CD14-positive monocyte (primary cell): ENCODE measurements at regions not wholly inside any gene's neighbourhood (a gene's known extent, or its start where the extent isn't known, plus 50 kb on each side); places are given as distances from the start of the nearest gene placed in this dataset.
A peak's percentile ranks its signal among the peaks of the same experiment; 100 is the strongest.

ENCODE experiments used
- DNase-seq, 3 donors: peaks; one replicate each; pipeline ENCODE4 v3.0.0-alpha.2; 2011 to 2022
- H2AFZ ChIP-seq: 2 replicates; pipeline ENCODE4 v1.6.0; 2012; ENCODE audit warnings: mild to moderate bottlenecking, low read depth, low read length, inconsistent platforms; ENCODE audit not compliant: insufficient read depth, poor library complexity, severe bottlenecking
- H3K27ac ChIP-seq, 2 donors: 1 replicate in 1 of 2; 2 replicates in 1 of 2; pipeline ENCODE4 v1.5.1; 2012 to 2013; ENCODE audit warnings: low read length in 2 of 2, control low read depth in 1 of 2, inconsistent platforms in 1 of 2, low read depth in 1 of 2, mild to moderate bottlenecking in 1 of 2
- H3K27me3 ChIP-seq, 2 donors: one replicate each; pipeline versions ENCODE4 v1.6.0 to v1.6.1; 2011 to 2013; ENCODE audit warnings: low read length in 2 of 2; ENCODE audit not compliant: control insufficient read depth in 2 of 2, insufficient read depth in 2 of 2
- H3K36me3 ChIP-seq, 2 donors: replicated peaks in 1 of 2; 1 replicate in 1 of 2; 2 replicates in 1 of 2; pipeline versions ENCODE4 v1.5.1 to v1.6.1; 2012 to 2013; ENCODE audit warnings: low read length in 2 of 2, control low read depth in 1 of 2, inconsistent platforms in 1 of 2, mild to moderate bottlenecking in 1 of 2; ENCODE audit not compliant: insufficient read depth in 2 of 2, control insufficient read depth in 1 of 2
- H3K4me1 ChIP-seq, 2 donors: 1 replicate in 1 of 2; 2 replicates in 1 of 2; pipeline versions ENCODE4 v1.5.1 to v1.6.1; 2012 to 2013; ENCODE audit warnings: low read length in 2 of 2, control low read depth in 1 of 2, inconsistent platforms in 1 of 2, mild to moderate bottlenecking in 1 of 2, moderate library complexity in 1 of 2; ENCODE audit not compliant: insufficient read depth in 2 of 2, control insufficient read depth in 1 of 2
- H3K4me2 ChIP-seq: replicated peaks from 2 replicates; pipeline ENCODE3; 2012; ENCODE audit warnings: low read length, moderate library complexity, mild to moderate bottlenecking; ENCODE audit not compliant: poor library complexity, severe bottlenecking; ENCODE audit errors: extremely low read depth
- H3K4me3 ChIP-seq, 3 experiments: fragments of 200-600 bp in 1 of 3; sonication (generic) in 1 of 3; replicated peaks in 1 of 3; 1 replicate in 2 of 3; 2 replicates in 1 of 3; pipeline ENCODE4 v1.5.1; 2011 to 2013; ENCODE audit warnings: low read length in 3 of 3, mild to moderate bottlenecking in 3 of 3, control low read depth in 2 of 3, low read depth in 2 of 3, inconsistent platforms in 1 of 3, moderate library complexity in 1 of 3
- H3K79me2 ChIP-seq: 2 replicates; pipeline ENCODE4 v1.6.0; 2012; ENCODE audit warnings: mild to moderate bottlenecking, control low read depth, inconsistent platforms, low read length, moderate library complexity; ENCODE audit not compliant: insufficient read depth
- H3K9ac ChIP-seq: 2 replicates; pipeline ENCODE4 v1.6.0; 2017; ENCODE audit warnings: low read length, mild to moderate bottlenecking; ENCODE audit not compliant: insufficient read depth, poor library complexity, severe bottlenecking
- H3K9me3 ChIP-seq, 2 donors: replicated peaks in 1 of 2; 1 replicate in 1 of 2; 2 replicates in 1 of 2; pipeline versions ENCODE4 v1.5.1 to v1.6.1; 2012 to 2013; ENCODE audit warnings: low read length in 2 of 2, control low read depth in 1 of 2; ENCODE audit not compliant: control insufficient read depth in 1 of 2, insufficient read depth in 1 of 2
- H4K20me1 ChIP-seq: 2 replicates; pipeline ENCODE4 v1.6.0; 2012; ENCODE audit warnings: mild to moderate bottlenecking, low read length, control low read depth, moderate library complexity; ENCODE audit not compliant: insufficient read depth
- H3K27ac Mint-ChIP-seq, 7 donors: one replicate each; pipeline ENCODE4 v1.8.0; 2020; ENCODE audit warnings: mild to moderate bottlenecking in 7 of 7, mixed read lengths in 7 of 7, moderate library complexity in 6 of 7, inconsistent platforms in 2 of 7
- H3K27me3 Mint-ChIP-seq, 3 donors: one replicate each; pipeline ENCODE4 v1.8.0; 2021 to 2022; ENCODE audit warnings: low read depth in 3 of 3, mild to moderate bottlenecking in 3 of 3, mixed read lengths in 3 of 3, moderate library complexity in 3 of 3, inconsistent platforms in 1 of 3
- H3K36me3 Mint-ChIP-seq, 2 donors: one replicate each; pipeline ENCODE4 v1.8.0; 2020; ENCODE audit warnings: mixed read lengths in 2 of 2, inconsistent platforms in 1 of 2, mild to moderate bottlenecking in 1 of 2
- H3K4me1 Mint-ChIP-seq: one replicate; pipeline ENCODE4 v1.8.0; 2020; ENCODE audit warnings: mild to moderate bottlenecking, mixed read lengths
- H3K4me3 Mint-ChIP-seq, 2 donors: one replicate each; pipeline ENCODE4 v1.8.0; 2020; ENCODE audit warnings: mild to moderate bottlenecking in 2 of 2, mixed read lengths in 2 of 2, moderate library complexity in 1 of 2
- H3K9me3 Mint-ChIP-seq, 7 donors: one replicate each; pipeline ENCODE4 v1.8.0; 2020 to 2022; ENCODE audit warnings: mixed read lengths in 7 of 7, mild to moderate bottlenecking in 6 of 7, moderate library complexity in 6 of 7, inconsistent platforms in 2 of 7
- WGBS: methylation state at CpG from one replicate; pipeline ENCODE4 v1.1.5; 2013; ENCODE audit warnings: missing lambda C conversion rate; ENCODE audit not compliant: insufficient coverage; 5-methylcytosine and 5-hydroxymethylcytosine counted together
- intact Hi-C, 2 donors: fragments of 100-400 bp; cut with micrococcal nuclease; formaldehyde crosslinking; loops; one replicate each; pipeline versions ENCODE4 v1.15.0 to v1.15.1; 2023
- TF ChIP-seq, protein P1 (sequence below): fragments of 200-600 bp; IDR thresholded peaks from one replicate; pipeline ENCODE4 v1.8.0; 2022; ENCODE audit warnings: antibody characterized with exemption, mild to moderate bottlenecking

DNA sequence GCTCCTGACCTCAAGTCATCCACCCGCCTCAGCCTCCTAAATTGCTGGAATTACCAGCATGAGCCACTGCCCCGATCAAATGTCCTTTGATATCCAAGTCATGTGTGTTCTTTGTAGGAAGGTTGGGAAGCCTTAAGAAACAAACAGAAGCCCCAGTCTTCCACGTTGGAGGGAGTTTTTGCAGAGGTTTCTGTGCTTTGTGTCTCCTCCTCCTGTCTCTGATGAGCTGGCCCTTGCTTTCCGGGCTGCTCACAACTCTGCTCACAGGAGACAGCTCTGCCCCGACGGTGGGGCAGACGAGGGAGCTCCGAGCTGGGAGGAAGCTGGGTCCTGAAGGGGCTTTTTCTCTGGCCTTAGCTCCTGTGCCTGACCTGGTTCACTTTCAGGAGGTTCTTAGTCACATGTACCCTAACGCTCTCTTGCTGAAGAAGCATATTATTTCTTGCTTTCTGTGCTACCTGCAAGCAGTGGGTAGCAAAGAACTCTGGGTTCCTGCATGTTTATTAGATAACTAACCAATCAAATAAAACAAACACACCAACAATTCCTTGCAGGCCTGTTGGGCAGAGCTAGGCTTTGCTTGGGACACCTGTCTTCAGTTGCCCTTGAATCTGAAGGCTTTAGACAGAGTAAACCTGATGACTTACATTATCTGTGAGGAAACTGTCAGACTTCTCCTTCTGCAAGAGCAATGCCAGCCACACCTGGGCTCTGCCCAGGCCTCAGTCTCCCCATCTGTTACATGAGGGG, 52.6 kb upstream of the SMAD6 start:
- Mint-ChIP-seq H3K36me3 (no peaks in the 10 kb centered on the region), H3K4me3 (no peak overlapping the region), H3K4me1 (peaks cover 6% of the 10 kb centered on the region), H3K27me3 (peaks cover 7 to 11% (median 7%) of the 10 kb centered on the region in 3 donors), H3K27ac (peak overlapping the region in 1 of 7 donors; percentile 11), H3K9me3 (no peaks in the 10 kb centered on the region)
- TF ChIP-seq, protein P1, sequence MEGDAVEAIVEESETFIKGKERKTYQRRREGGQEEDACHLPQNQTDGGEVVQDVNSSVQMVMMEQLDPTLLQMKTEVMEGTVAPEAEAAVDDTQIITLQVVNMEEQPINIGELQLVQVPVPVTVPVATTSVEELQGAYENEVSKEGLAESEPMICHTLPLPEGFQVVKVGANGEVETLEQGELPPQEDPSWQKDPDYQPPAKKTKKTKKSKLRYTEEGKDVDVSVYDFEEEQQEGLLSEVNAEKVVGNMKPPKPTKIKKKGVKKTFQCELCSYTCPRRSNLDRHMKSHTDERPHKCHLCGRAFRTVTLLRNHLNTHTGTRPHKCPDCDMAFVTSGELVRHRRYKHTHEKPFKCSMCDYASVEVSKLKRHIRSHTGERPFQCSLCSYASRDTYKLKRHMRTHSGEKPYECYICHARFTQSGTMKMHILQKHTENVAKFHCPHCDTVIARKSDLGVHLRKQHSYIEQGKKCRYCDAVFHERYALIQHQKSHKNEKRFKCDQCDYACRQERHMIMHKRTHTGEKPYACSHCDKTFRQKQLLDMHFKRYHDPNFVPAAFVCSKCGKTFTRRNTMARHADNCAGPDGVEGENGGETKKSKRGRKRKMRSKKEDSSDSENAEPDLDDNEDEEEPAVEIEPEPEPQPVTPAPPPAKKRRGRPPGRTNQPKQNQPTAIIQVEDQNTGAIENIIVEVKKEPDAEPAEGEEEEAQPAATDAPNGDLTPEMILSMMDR, result no peak
- Histone ChIP-seq H3K9me3 (no peaks in the 10 kb centered on the region), H3K9ac (no peak overlapping the region), H3K27ac (no peak overlapping the region), H3K4me2 (no peak overlapping the region), H2AFZ (no peak overlapping the region), H3K79me2 (no peaks in the 10 kb centered on the region), H4K20me1 (no peaks in the 10 kb centered on the region), H3K4me3 (no peak overlapping the region), H3K36me3 (no peaks in the 10 kb centered on the region), H3K4me1 (no peaks in the 10 kb centered on the region), H3K27me3 (peaks cover 0 to 1% of the 10 kb centered on the region in 2 donors)
- no peak for DNase-seq
- intact Hi-C loops, result no loop called here
- WGBS, result 86% methylated on average over 5 of the region's 9 CpGs

DNA sequence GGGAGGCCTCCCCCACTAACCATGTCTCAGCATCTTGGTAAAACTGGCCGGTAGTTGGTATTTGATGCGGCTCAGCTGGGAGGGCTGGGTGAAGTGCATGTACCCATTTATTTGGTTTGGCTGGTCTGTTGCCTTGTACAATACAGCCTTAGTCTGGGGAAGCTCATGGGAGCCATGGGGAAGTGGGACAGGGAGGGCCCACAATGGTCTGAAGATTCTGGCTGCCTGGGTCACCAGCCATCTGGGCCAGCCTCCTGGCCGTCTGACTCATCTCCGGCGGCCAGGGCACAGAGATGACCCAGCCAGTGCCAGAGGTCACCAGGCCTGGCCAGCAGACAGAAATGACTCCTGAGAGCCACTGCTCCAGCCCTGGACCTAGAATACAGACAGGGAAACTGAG, 51.6 kb upstream of the SMAD6 start:
- H3K27me3 Mint-ChIP-seq, result peaks cover 4 to 21% (median 14%) of the 10 kb centered on the region in 3 donors
- Histone ChIP-seq H3K36me3 (no peaks in the 10 kb centered on the region), H3K9me3 (no peaks in the 10 kb centered on the region), H3K27me3 (peaks cover 0 to 10% of the 10 kb centered on the region in 2 donors), H3K27ac (no peak overlapping the region), H3K79me2 (no peaks in the 10 kb centered on the region), H2AFZ (no peak overlapping the region), H3K9ac (no peak overlapping the region), H3K4me1 (peaks cover 2 to 5% of the 10 kb centered on the region in 2 donors), H3K4me2 (no peak overlapping the region), H4K20me1 (no peaks in the 10 kb centered on the region), H3K4me3 (no peak overlapping the region)
- no peak overlapping the region for H3K4me3 Mint-ChIP-seq
- 79% methylated on average over 5 of the region's 5 CpGs for WGBS
- intact Hi-C loops, result no loop called here
- no peaks in the 10 kb centered on the region for H3K36me3 Mint-ChIP-seq
- H3K4me1 Mint-ChIP-seq, result peaks cover 10% of the 10 kb centered on the region
- peak; percentile 27 to 51 (median 42) for DNase-seq
- TF ChIP-seq, protein P1, result no peak
- H3K9me3 Mint-ChIP-seq, result peaks cover 0 to 2% (median 0%) of the 10 kb centered on the region in 7 donors
- peak overlapping the region in 2 of 7 donors; percentile 37 to 70 for H3K27ac Mint-ChIP-seq
